ENCODE measurements at regions not wholly inside any gene's neighbourhood (a gene's known extent, or its start where the extent isn't known, plus 50 kb on each side); places are given as distances from the start of the nearest gene placed in this dataset.
"Not testable (repeated sequence)": the region's sequence is repeated elsewhere in the genome, so short reads cannot be mapped to it uniquely, and the experiment has no call there.

GRCh38 chr5:123940416-123940815 lies 428.4 kb downstream of the CSNK1G3 start:
- no peaks in the 10 kb centered on the region for H3K27me3 ChIP-seq (ENCODE audit: control insufficient read depth, insufficient read depth, low read length)

GRCh38 chr5:123937230-123937629 lies 425.3 kb downstream of the CSNK1G3 start:
- Histone ChIP-seq H3K4me3 (ENCODE audit: low read length) (no peak overlapping the region), H3K4me1 (ENCODE audit: control insufficient read depth, insufficient read depth, low read length) (no peaks in the 10 kb centered on the region), H3K9me3 (replicated peaks; ENCODE audit: control insufficient read depth, low read depth, low read length) (peaks cover 24% of the 10 kb centered on the region), H3K27ac (ENCODE audit: low read length) (no peak overlapping the region), H3K27me3 (ENCODE audit: control insufficient read depth, insufficient read depth, low read length) (no peaks in the 10 kb centered on the region), H3K36me3 (ENCODE audit: control insufficient read depth, insufficient read depth, low read length) (no peaks in the 10 kb centered on the region)
- DNase-seq = no peak
- 90% methylated on average over 4 of the region's 6 CpGs for WGBS (ENCODE audit: insufficient coverage)

More at GRCh38 chr5:123940416-123940815, 428.4 kb downstream of the CSNK1G3 start:
- DNase-seq = no peak
- Histone ChIP-seq H3K27ac (ENCODE audit: low read length) (no peak overlapping the region), H3K4me1 (ENCODE audit: control insufficient read depth, insufficient read depth, low read length) (no peaks in the 10 kb centered on the region), H3K4me3 (ENCODE audit: low read length) (no peak overlapping the region), H3K9me3 (replicated peaks; ENCODE audit: control insufficient read depth, low read depth, low read length) (peaks cover 28% of the 10 kb centered on the region), H3K36me3 (ENCODE audit: control insufficient read depth, insufficient read depth, low read length) (no peaks in the 10 kb centered on the region)

- Histone ChIP-seq H3K27ac (ENCODE audit: low read length) (no peak overlapping the region), H3K4me3 (ENCODE audit: low read length) (no peak overlapping the region), H3K9me3 (replicated peaks; ENCODE audit: control insufficient read depth, low read depth, low read length) (peaks cover 24% of the 10 kb centered on the region), H3K27me3 (ENCODE audit: control insufficient read depth, insufficient read depth, low read length) (no peaks in the 10 kb centered on the region), H3K4me1 (ENCODE audit: control insufficient read depth, insufficient read depth, low read length) (no peaks in the 10 kb centered on the region), H3K36me3 (ENCODE audit: control insufficient read depth, insufficient read depth, low read length) (no peaks in the 10 kb centered on the region)
- DNase-seq = no peak
- WGBS (ENCODE audit: insufficient coverage) = 88% methylated on average over 1 of the region's 4 CpGs
Observed at GRCh38 chr5:123936548-123936947, 424.6 kb downstream of the CSNK1G3 start.

GRCh38 chr5:123933812-123934211 lies 421.8 kb downstream of the CSNK1G3 start:
- H3K4me3 ChIP-seq (ENCODE audit: low read length); H3K36me3 ChIP-seq (ENCODE audit: control insufficient read depth, insufficient read depth, low read length); H3K4me1 ChIP-seq (ENCODE audit: control insufficient read depth, insufficient read depth, low read length); H3K27me3 ChIP-seq (ENCODE audit: control insufficient read depth, insufficient read depth, low read length); DNase-seq; H3K27ac ChIP-seq (ENCODE audit: low read length): not testable (repeated sequence)
- peaks cover 24% of the 10 kb centered on the region for H3K9me3 ChIP-seq (replicated peaks; ENCODE audit: control insufficient read depth, low read depth, low read length)
- WGBS (ENCODE audit: insufficient coverage) = no CpG with 5 or more reads among the region's 7 CpGs

GRCh38 chr5:123929055-123929474 lies 417.1 kb downstream of the CSNK1G3 start:
- H3K27me3 ChIP-seq (ENCODE audit: control insufficient read depth, insufficient read depth, low read length) = no peaks in the 10 kb centered on the region
- H3K9me3 ChIP-seq (replicated peaks; ENCODE audit: control insufficient read depth, low read depth, low read length) = no peaks in the 10 kb centered on the region
- 93% methylated on average over 1 of the region's 1 CpG for WGBS (ENCODE audit: insufficient coverage)
- no peak overlapping the region for H3K4me3 ChIP-seq (ENCODE audit: low read length)
- no peak for DNase-seq
- no peak overlapping the region for H3K27ac ChIP-seq (ENCODE audit: low read length)
- no peaks in the 10 kb centered on the region for H3K4me1 ChIP-seq (ENCODE audit: control insufficient read depth, insufficient read depth, low read length)
- H3K36me3 ChIP-seq (ENCODE audit: control insufficient read depth, insufficient read depth, low read length) = no peaks in the 10 kb centered on the region

GRCh38 chr5:123928401-123928800 lies 416.4 kb downstream of the CSNK1G3 start:
- H3K36me3 ChIP-seq (ENCODE audit: control insufficient read depth, insufficient read depth, low read length) = no peaks in the 10 kb centered on the region
- no CpG with 5 or more reads among the region's 2 CpGs for WGBS (ENCODE audit: insufficient coverage)
- no peaks in the 10 kb centered on the region for H3K27me3 ChIP-seq (ENCODE audit: control insufficient read depth, insufficient read depth, low read length)
- H3K9me3 ChIP-seq (replicated peaks; ENCODE audit: control insufficient read depth, low read depth, low read length) = no peaks in the 10 kb centered on the region
- no peaks in the 10 kb centered on the region for H3K4me1 ChIP-seq (ENCODE audit: control insufficient read depth, insufficient read depth, low read length)
- no peak for DNase-seq
- H3K27ac ChIP-seq (ENCODE audit: low read length) = no peak overlapping the region
- no peak overlapping the region for H3K4me3 ChIP-seq (ENCODE audit: low read length)

GRCh38 chr5:123921193-123921592 lies 409.2 kb downstream of the CSNK1G3 start:
- Histone ChIP-seq H3K4me1 (ENCODE audit: control insufficient read depth, insufficient read depth, low read length) (peaks cover 2% of the 10 kb centered on the region), H3K9me3 (replicated peaks; ENCODE audit: control insufficient read depth, low read depth, low read length) (peaks cover 2% of the 10 kb centered on the region), H3K27me3 (ENCODE audit: control insufficient read depth, insufficient read depth, low read length) (no peaks in the 10 kb centered on the region), H3K36me3 (ENCODE audit: control insufficient read depth, insufficient read depth, low read length) (no peaks in the 10 kb centered on the region), H3K4me3 (ENCODE audit: low read length) (no peak overlapping the region), H3K27ac (ENCODE audit: low read length) (no peak overlapping the region)
- no peak for DNase-seq

GRCh38 chr5:123916345-123917121 lies 404.6 kb downstream of the CSNK1G3 start:
- whole genome bisulfite sequencing (ENCODE audit: insufficient coverage) = no CpG with 5 or more reads among the region's 8 CpGs
- peak; percentile 85 for DNase-seq
- no peak overlapping the region for H3K4me3 ChIP-seq (ENCODE audit: low read length)

GRCh38 chr5:123914333-123914732 lies 402.4 kb downstream of the CSNK1G3 start:
- no peak overlapping the region for H3K4me3 ChIP-seq (ENCODE audit: low read length)
- H3K27ac ChIP-seq (ENCODE audit: low read length) = no peak overlapping the region
- peaks cover 2% of the 10 kb centered on the region for H3K4me1 ChIP-seq (ENCODE audit: control insufficient read depth, insufficient read depth, low read length)
- H3K27me3 ChIP-seq (ENCODE audit: control insufficient read depth, insufficient read depth, low read length) = no peaks in the 10 kb centered on the region
- WGBS (ENCODE audit: insufficient coverage) = no CpG with 5 or more reads among the region's 1 CpG
- no peak for DNase-seq
- H3K36me3 ChIP-seq (ENCODE audit: control insufficient read depth, insufficient read depth, low read length) = no peaks in the 10 kb centered on the region
- H3K9me3 ChIP-seq (replicated peaks; ENCODE audit: control insufficient read depth, low read depth, low read length) = peaks cover 4% of the 10 kb centered on the region

More at GRCh38 chr5:123916345-123917121, 404.6 kb downstream of the CSNK1G3 start:
- peaks cover 4% of the 10 kb centered on the region for H3K9me3 ChIP-seq (replicated peaks; ENCODE audit: control insufficient read depth, low read depth, low read length)
- peak overlapping the region; percentile 49 for H3K27ac ChIP-seq (ENCODE audit: low read length)
- peaks cover 2% of the 10 kb centered on the region for H3K4me1 ChIP-seq (ENCODE audit: control insufficient read depth, insufficient read depth, low read length)
- H3K36me3 ChIP-seq (ENCODE audit: control insufficient read depth, insufficient read depth, low read length) = no peaks in the 10 kb centered on the region
- H3K27me3 ChIP-seq (ENCODE audit: control insufficient read depth, insufficient read depth, low read length) = no peaks in the 10 kb centered on the region

- WGBS (ENCODE audit: insufficient coverage) = no CpG with 5 or more reads among the region's 3 CpGs
- DNase-seq = no peak
- H3K27me3 ChIP-seq (ENCODE audit: control insufficient read depth, insufficient read depth, low read length) = no peaks in the 10 kb centered on the region
- H3K36me3 ChIP-seq (ENCODE audit: control insufficient read depth, insufficient read depth, low read length) = no peaks in the 10 kb centered on the region
- H3K9me3 ChIP-seq (replicated peaks; ENCODE audit: control insufficient read depth, low read depth, low read length) = no peaks in the 10 kb centered on the region
- H3K4me3 ChIP-seq (ENCODE audit: low read length) = no peak overlapping the region
- H3K4me1 ChIP-seq (ENCODE audit: control insufficient read depth, insufficient read depth, low read length) = no peaks in the 10 kb centered on the region
- H3K27ac ChIP-seq (ENCODE audit: low read length) = no peak overlapping the region
Observed at GRCh38 chr5:123907349-123907748, 395.4 kb downstream of the CSNK1G3 start.

Data from muscle of leg (tissue), 3 donors.